Fibroblast of skin of back (primary cell): ENCODE measurements at regions not wholly inside any gene's neighbourhood (a gene's known extent, or its start where the extent isn't known, plus 50 kb on each side); places are given as distances from the start of the nearest gene placed in this dataset.

Experiments used
- DNase-seq: peaks from one replicate; pipeline ENCODE4 v3.0.0-alpha.2; 2013

GRCh38 chr1:4017636-4018365, 117.7 kb upstream of the C1orf174 start:
- DNase-seq = no peak

- no peak for DNase-seq
These were observed 118.5 kb upstream of the C1orf174 start for GRCh38 chr1:4018466-4019146.

GRCh38 chr1:4019147-4019521, 119.1 kb upstream of the C1orf174 start:
- no peak for DNase-seq

- no peak for DNase-seq
These were observed 119.7 kb upstream of the C1orf174 start for GRCh38 chr1:4019606-4020331.

GRCh38 chr1:4020449-4020848, 120.4 kb upstream of the C1orf174 start:
- no peak for DNase-seq

GRCh38 chr1:4021136-4021973, 121.3 kb upstream of the C1orf174 start:
- DNase-seq = no peak

GRCh38 chr1:4021974-4022268, 121.8 kb upstream of the C1orf174 start:
- no peak for DNase-seq

- DNase-seq = no peak
These were observed 122.6 kb upstream of the C1orf174 start for GRCh38 chr1:4022715-4023114.

GRCh38 chr1:4023678-4024077, 123.6 kb upstream of the C1orf174 start:
- DNase-seq = no peak

GRCh38 chr1:4024811-4025210, 124.7 kb upstream of the C1orf174 start:
- no peak for DNase-seq

GRCh38 chr1:4025752-4026151, 125.7 kb upstream of the C1orf174 start:
- DNase-seq = no peak

GRCh38 chr1:4027008-4027407, 126.9 kb upstream of the C1orf174 start:
- no peak for DNase-seq

- no peak for DNase-seq
These were observed 127.5 kb upstream of the C1orf174 start for GRCh38 chr1:4027492-4028138.

GRCh38 chr1:4028139-4028501, 128.0 kb upstream of the C1orf174 start:
- no peak for DNase-seq

GRCh38 chr1:4029376-4029775, 129.3 kb upstream of the C1orf174 start:
- no peak for DNase-seq

GRCh38 chr1:4032571-4032970, 132.5 kb upstream of the C1orf174 start:
- no peak for DNase-seq

- DNase-seq = no peak
These were observed 133.1 kb upstream of the C1orf174 start for GRCh38 chr1:4033129-4033676.

GRCh38 chr1:4033713-4034112, 133.6 kb upstream of the C1orf174 start:
- no peak for DNase-seq

GRCh38 chr1:4034318-4034887, 134.3 kb upstream of the C1orf174 start:
- no peak for DNase-seq

GRCh38 chr1:4044967-4045366, 144.9 kb upstream of the C1orf174 start:
- DNase-seq = no peak

GRCh38 chr1:4045397-4046010, 145.4 kb upstream of the C1orf174 start:
- no peak for DNase-seq
